ENCODE measurements at regions not wholly inside any gene's neighbourhood (a gene's known extent, or its start where the extent isn't known, plus 50 kb on each side); places are given as distances from the start of the nearest gene placed in this dataset.

DNA sequence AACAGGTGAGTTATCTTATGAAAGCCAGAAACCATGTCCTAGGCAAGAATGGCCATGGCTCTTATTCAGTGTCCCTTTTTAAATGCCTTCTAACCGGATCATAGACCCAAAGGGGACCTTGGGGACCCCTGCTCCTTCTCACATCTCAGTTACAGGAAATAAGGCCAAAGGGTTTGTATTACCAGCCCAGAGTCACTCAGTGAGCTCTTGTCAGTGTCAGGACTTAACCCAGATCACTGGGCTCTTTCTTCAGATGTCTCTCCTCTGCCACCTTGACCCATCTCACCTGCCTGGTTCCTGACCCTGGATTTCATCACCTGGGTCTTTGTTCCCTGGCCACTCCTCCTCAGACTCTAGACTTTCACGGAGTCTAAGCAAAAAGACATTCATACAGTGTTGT, 556.7 kb downstream of the CMPK2 start:
- TF ChIP-seq ZC3H10 (CRISPR knock-in tag; IDR thresholded peaks at IDR 0.05), result no peak
- TF ChIP-seq ZFP30 (CRISPR knock-in tag; IDR thresholded peaks at IDR 0.05), result no peak
- TF ChIP-seq, protein P1, sequence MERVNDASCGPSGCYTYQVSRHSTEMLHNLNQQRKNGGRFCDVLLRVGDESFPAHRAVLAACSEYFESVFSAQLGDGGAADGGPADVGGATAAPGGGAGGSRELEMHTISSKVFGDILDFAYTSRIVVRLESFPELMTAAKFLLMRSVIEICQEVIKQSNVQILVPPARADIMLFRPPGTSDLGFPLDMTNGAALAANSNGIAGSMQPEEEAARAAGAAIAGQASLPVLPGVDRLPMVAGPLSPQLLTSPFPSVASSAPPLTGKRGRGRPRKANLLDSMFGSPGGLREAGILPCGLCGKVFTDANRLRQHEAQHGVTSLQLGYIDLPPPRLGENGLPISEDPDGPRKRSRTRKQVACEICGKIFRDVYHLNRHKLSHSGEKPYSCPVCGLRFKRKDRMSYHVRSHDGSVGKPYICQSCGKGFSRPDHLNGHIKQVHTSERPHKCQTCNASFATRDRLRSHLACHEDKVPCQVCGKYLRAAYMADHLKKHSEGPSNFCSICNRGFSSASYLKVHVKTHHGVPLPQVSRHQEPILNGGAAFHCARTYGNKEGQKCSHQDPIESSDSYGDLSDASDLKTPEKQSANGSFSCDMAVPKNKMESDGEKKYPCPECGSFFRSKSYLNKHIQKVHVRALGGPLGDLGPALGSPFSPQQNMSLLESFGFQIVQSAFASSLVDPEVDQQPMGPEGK (CRISPR knock-in tag; IDR thresholded peaks at IDR 0.05; ENCODE audit: borderline replicate concordance), result no peak
- TF ChIP-seq ZNF8 (CRISPR knock-in tag; IDR thresholded peaks at IDR 0.05), result no peak

Measured in SK-N-SH treated with all-trans-retinoic acid at 6 μM for 48 hours (cell line).